H1 (cell line): ENCODE measurements at regions not wholly inside any gene's neighbourhood (a gene's known extent, or its start where the extent isn't known, plus 50 kb on each side); places are given as distances from the start of the nearest gene placed in this dataset.

ENCODE experiments used
- CTCF ChIA-PET: fragments of 300-600 bp; sonication (Branson Sonifier 250); formaldehyde crosslinking; loops from one replicate; lab custom pipeline; 2021; ENCODE audit not compliant: partially characterized antibody; lab: Charles Lee
- POLR2A ChIA-PET: fragments of 300-600 bp; sonication (Branson Sonifier 250); formaldehyde crosslinking; loops from one replicate; lab custom pipeline; 2021; ENCODE audit warnings: inconsistent platforms; ENCODE audit not compliant: partially characterized antibody; lab: Charles Lee
- DNase-seq, 2 experiments: peaks; one replicate each; pipeline versions ENCODE4 v3.0.0 to v3.0.0-alpha.2; 2010 to 2022; ENCODE audit warnings: low spot score in 2 of 2, low read depth in 1 of 2, mixed read lengths in 1 of 2
- FAIRE-seq: peaks from 2 replicates; lab custom pipeline; 2011; peaks lifted over from hg19 to GRCh38; lab: Jason Lieb, UNC
- H2AFZ ChIP-seq: 2 replicates; pipeline ENCODE4 v1.8.1; 2012; ENCODE audit warnings: low read length, inconsistent platforms
- H2AK5ac ChIP-seq: 2 replicates; pipeline ENCODE4 v1.6.1; 2013; ENCODE audit warnings: low read depth, low read length
- H2BK120ac ChIP-seq: replicated peaks from 2 replicates; pipeline ENCODE3; 2013; ENCODE audit warnings: low read depth, low read length, inconsistent platforms
- H2BK12ac ChIP-seq: 2 replicates; pipeline ENCODE4 v1.6.1; 2013; ENCODE audit warnings: low read depth, low read length
- H2BK15ac ChIP-seq: 2 replicates; pipeline ENCODE4 v1.6.1; 2013; ENCODE audit warnings: low read length
- H2BK20ac ChIP-seq: 2 replicates; pipeline ENCODE4 v1.6.1; 2013; ENCODE audit warnings: low read length
- H2BK5ac ChIP-seq: 2 replicates; pipeline ENCODE4 v1.6.1; 2013; ENCODE audit warnings: low read depth, low read length
- H3K14ac ChIP-seq: 2 replicates; pipeline ENCODE4 v1.6.1; 2013; ENCODE audit warnings: inconsistent platforms; ENCODE audit not compliant: insufficient read length
- H3K18ac ChIP-seq: 2 replicates; pipeline ENCODE4 v1.6.1; 2013; ENCODE audit warnings: low read length; ENCODE audit errors: extremely low read depth
- H3K23ac ChIP-seq: 2 replicates; pipeline ENCODE4 v1.6.1; 2013; ENCODE audit warnings: inconsistent platforms; ENCODE audit not compliant: insufficient read length
- H3K23me2 ChIP-seq: 2 replicates; pipeline ENCODE4 v1.6.1; 2013; ENCODE audit warnings: low read depth, low read length
- H3K27ac ChIP-seq: 2 replicates; pipeline ENCODE4 v1.6.1; 2011; ENCODE audit warnings: low read depth, low read length, inconsistent platforms
- H3K27me3 ChIP-seq, 4 experiments: replicated peaks in 1 of 4; 1 replicate in 1 of 4; 2 replicates in 3 of 4; pipeline versions ENCODE4 v1.6.1 to v1.8.1; 2011 to 2013; ENCODE audit warnings: low read length in 3 of 4, mild to moderate bottlenecking in 3 of 4, inconsistent platforms in 2 of 4, mixed read lengths in 2 of 4, moderate library complexity in 1 of 4; ENCODE audit not compliant: control insufficient read depth in 3 of 4, insufficient read depth in 3 of 4; ENCODE audit errors: extremely low read depth in 1 of 4
- H3K36me3 ChIP-seq, 4 experiments: 2 replicates each; pipeline versions ENCODE4 v1.6.1 to v1.8.1; 2011 to 2013; ENCODE audit warnings: mild to moderate bottlenecking in 4 of 4, low read length in 3 of 4, moderate library complexity in 2 of 4, control low read depth in 1 of 4, inconsistent platforms in 1 of 4; ENCODE audit not compliant: insufficient read depth in 4 of 4, control insufficient read depth in 2 of 4
- H3K4ac ChIP-seq: replicated peaks from 2 replicates; pipeline ENCODE3; 2013; ENCODE audit warnings: low read length, low read depth, mixed read lengths, inconsistent platforms; ENCODE audit not compliant: insufficient read length
- H3K4me1 ChIP-seq, 4 experiments: replicated peaks in 1 of 4; 1 replicate in 1 of 4; 2 replicates in 3 of 4; pipeline versions ENCODE4 v1.6.1 to v1.8.1; 2011 to 2013; ENCODE audit warnings: low read length in 3 of 4, inconsistent platforms in 2 of 4, mixed read lengths in 1 of 4; ENCODE audit not compliant: insufficient read depth in 4 of 4, control insufficient read depth in 3 of 4
- H3K4me2 ChIP-seq, 2 experiments: 2 replicates each; pipeline versions ENCODE4 v1.6.1 to v1.8.1; 2011 to 2013; ENCODE audit warnings: low read depth in 2 of 2, low read length in 2 of 2, control low read depth in 1 of 2, inconsistent platforms in 1 of 2, mild to moderate bottlenecking in 1 of 2; ENCODE audit not compliant: insufficient read depth in 1 of 2
- H3K4me3 ChIP-seq, 4 experiments: fragments of 200-600, 300-600 bp in 1 of 4; sonication (generic), shearing (Covaris generic), sonication (Bioruptor Twin) in 1 of 4; 2 replicates each; pipeline versions ENCODE4 v1.5.1 to v1.8.1; 2011 to 2016; ENCODE audit warnings: low read length in 4 of 4, low read depth in 3 of 4, control low read depth in 2 of 4, inconsistent platforms in 2 of 4, mild to moderate bottlenecking in 2 of 4, mixed read lengths in 1 of 4, moderate library complexity in 1 of 4; ENCODE audit not compliant: insufficient read depth in 2 of 4; ENCODE audit errors: extremely low read depth in 1 of 4
- H3K56ac ChIP-seq: replicated peaks from 2 replicates; pipeline ENCODE3; 2013; ENCODE audit warnings: low read depth, mild to moderate bottlenecking, mixed read lengths, low read length, inconsistent platforms; ENCODE audit not compliant: insufficient read length
- H3K79me1 ChIP-seq: 2 replicates; pipeline ENCODE4 v1.6.1; 2013; ENCODE audit warnings: low read depth, low read length, control low read depth
- H3K79me2 ChIP-seq, 2 experiments: 2 replicates each; pipeline versions ENCODE4 v1.6.1 to v1.8.1; 2012 to 2013; ENCODE audit warnings: low read length in 2 of 2, mild to moderate bottlenecking in 2 of 2, inconsistent platforms in 1 of 2; ENCODE audit not compliant: insufficient read depth in 2 of 2, control insufficient read depth in 1 of 2
- H3K9ac ChIP-seq, 4 experiments: replicated peaks in 1 of 4; 1 replicate in 1 of 4; 2 replicates in 3 of 4; pipeline versions ENCODE4 v1.6.1 to v1.8.1; 2011 to 2013; ENCODE audit warnings: low read depth in 3 of 4, low read length in 3 of 4, control low read depth in 2 of 4, mild to moderate bottlenecking in 2 of 4, moderate library complexity in 2 of 4, inconsistent platforms in 1 of 4; ENCODE audit errors: extremely low read depth in 1 of 4
- H3K9me3 ChIP-seq, 2 experiments: 2 replicates each; pipeline versions ENCODE4 v1.6.1 to v1.8.1; 2012 to 2013; ENCODE audit warnings: mild to moderate bottlenecking in 2 of 2, moderate library complexity in 2 of 2, control low read depth in 1 of 2, inconsistent platforms in 1 of 2, low read depth in 1 of 2, low read length in 1 of 2, mixed read lengths in 1 of 2; ENCODE audit not compliant: insufficient read depth in 2 of 2
- H4K20me1 ChIP-seq, 2 experiments: replicated peaks in 1 of 2; 2 replicates each; pipeline versions ENCODE3 to v1.8.1; 2011 to 2013; ENCODE audit warnings: inconsistent platforms in 2 of 2, low read length in 2 of 2, mild to moderate bottlenecking in 1 of 2; ENCODE audit not compliant: insufficient read depth in 2 of 2, control insufficient read depth in 1 of 2
- H4K5ac ChIP-seq: 2 replicates; pipeline ENCODE4 v1.6.1; 2013; ENCODE audit warnings: low read length, low read depth, mixed read lengths, inconsistent platforms; ENCODE audit not compliant: insufficient read length
- H4K8ac ChIP-seq: 2 replicates; pipeline ENCODE4 v1.8.0; 2013; ENCODE audit warnings: mild to moderate bottlenecking, moderate library complexity, low read length, inconsistent platforms; ENCODE audit not compliant: insufficient read depth; ENCODE audit errors: extremely low read depth
- H4K91ac ChIP-seq: replicated peaks from 2 replicates; pipeline ENCODE3; 2013; ENCODE audit warnings: low read length, mixed read lengths, inconsistent platforms; ENCODE audit not compliant: insufficient read length
- CTCF ChIP-seq, 3 experiments: IDR thresholded peaks; 1 replicate in 2 of 3; 2 replicates in 1 of 3; pipeline versions ENCODE4 v1.5.1 to v1.6.1; 2011; ENCODE audit warnings: low read length in 3 of 3, mild to moderate bottlenecking in 3 of 3, inconsistent platforms in 2 of 3, low read depth in 1 of 3, moderate library complexity in 1 of 3; ENCODE audit not compliant: insufficient read depth in 1 of 3; ENCODE audit errors: control extremely low read depth in 1 of 3
- POLR2AphosphoS5 ChIP-seq: IDR thresholded peaks from 2 replicates; pipeline ENCODE4 v1.6.1; 2011; ENCODE audit warnings: low read depth, low read length
- RFX5 ChIP-seq: IDR thresholded peaks from 2 replicates; pipeline ENCODE4 v1.6.1; 2011; ENCODE audit warnings: low read depth, low read length, improper control_type of control experiment, borderline replicate concordance
- RXRA ChIP-seq: IDR thresholded peaks from 2 replicates; pipeline ENCODE4 v1.6.1; 2011; ENCODE audit warnings: low read depth, mild to moderate bottlenecking, low read length, moderate library complexity; ENCODE audit not compliant: insufficient read depth
- WGBS, 2 experiments: shearing (Covaris generic) in 1 of 2; methylation state at CpG; one replicate each; pipeline versions ENCODE4 v1.1.6 to v1.1.7; 2013 to 2015; ENCODE audit warnings: low lambda C conversion rate in 2 of 2, mixed read lengths in 2 of 2, inconsistent platforms in 1 of 2, low coverage in 1 of 2, missing lambda C conversion rate in 1 of 2; ENCODE audit not compliant: insufficient replicate concordance in 2 of 2, insufficient coverage in 1 of 2, insufficient read length in 1 of 2; ENCODE audit errors: extremely low coverage in 1 of 2, missing lambda C conversion rate in 1 of 2; 5-methylcytosine and 5-hydroxymethylcytosine counted together

GRCh38 chr3:59655418-59656015, 605.7 kb upstream of the CFAP20DC start:
- H3K9me3 ChIP-seq = 0 out of 4 replicates have a peak, but pooled peaks cover 0 to under 1% of the 10 kb centered on the region in 2 experiments
- no peaks in the 10 kb centered on the region for H4K20me1 ChIP-seq
- no peak overlapping the region for H2BK15ac ChIP-seq
- no peaks in the 10 kb centered on the region for H3K79me1 ChIP-seq
- H3K36me3 ChIP-seq = no peaks in the 10 kb centered on the region
- H3K23ac ChIP-seq = no peak overlapping the region
- peaks cover 0 to 1% (median 0%) of the 10 kb centered on the region in 4 experiments; a peak in 1 of 7 replicates for H3K27me3 ChIP-seq
- H2AFZ ChIP-seq = peak overlapping the region; percentile 1; the same call in 1 of the 2 replicates
- no peak overlapping the region for H3K56ac ChIP-seq
- H3K4me2 ChIP-seq = no peak overlapping the region; a peak in 1 of 4 replicates
- no peak overlapping the region for H2BK5ac ChIP-seq
- POLR2A ChIA-PET = no interaction called here
- no peak overlapping the region for H3K4ac ChIP-seq
- H2BK120ac ChIP-seq = no peak overlapping the region
- no peak overlapping the region for H3K14ac ChIP-seq
- H4K5ac ChIP-seq = no peak overlapping the region
- whole genome bisulfite sequencing, 2 experiments = 88% methylated on average over 5 of the region's 5 CpGs; no CpG with 5 or more reads in 1 of the 2 experiments
- H2AK5ac ChIP-seq = no peak overlapping the region
- no peak for FAIRE-seq
- no peak for DNase-seq
- CTCF ChIA-PET = interaction anchor here (0.5 to 0.6 kb wide), 3 partner anchors 82 to 867 kb away, joined by 3 to 4 read pairs (median 3); no protein-coding TSS in a partner anchor
- no peak overlapping the region for H4K91ac ChIP-seq
- no peak overlapping the region for H3K4me3 ChIP-seq
- no peak overlapping the region for H4K8ac ChIP-seq
- H3K9ac ChIP-seq = no peak overlapping the region
- no peaks in the 10 kb centered on the region for H3K4me1 ChIP-seq
- no peak overlapping the region for H3K27ac ChIP-seq
- H3K18ac ChIP-seq = no peak overlapping the region
- H2BK12ac ChIP-seq = no peak overlapping the region
- TF ChIP-seq CTCF (IDR thresholded peaks at IDR 0.05; ENCODE audit: control extremely low read depth in 1 of 3, insufficient read depth in 1 of 3, low read depth in 1 of 3, low read length in 3 of 3) (no peak), RFX5 (no peak), POLR2AphosphoS5 (no peak), RXRA (no peak)
- no peaks in the 10 kb centered on the region for H3K79me2 ChIP-seq
- H2BK20ac ChIP-seq = no peak overlapping the region
- H3K23me2 ChIP-seq = no peaks in the 10 kb centered on the region
